ENCODE measurements at regions not wholly inside any gene's neighbourhood (a gene's known extent, or its start where the extent isn't known, plus 50 kb on each side); places are given as distances from the start of the nearest gene placed in this dataset.
"Not testable (repeated sequence)": the region's sequence is repeated elsewhere in the genome, so short reads cannot be mapped to it uniquely, and the experiment has no call there.

- DNase-seq (ENCODE audit: low read depth in 2 of 3, low spot score in 2 of 3): no peak
Measured at GRCh38 chr16:86245895-86246294, 264.4 kb upstream of the FOXF1 start.

- no peak for DNase-seq (ENCODE audit: low read depth in 2 of 3, low spot score in 2 of 3)
Measured at GRCh38 chr16:86248310-86248905, 261.9 kb upstream of the FOXF1 start.

GRCh38 chr16:86249631-86250030, 260.7 kb upstream of the FOXF1 start:
- no peak for DNase-seq (ENCODE audit: low read depth in 2 of 3, low spot score in 2 of 3)

- no peak for DNase-seq (ENCODE audit: low read depth in 2 of 3, low spot score in 2 of 3)
Measured at GRCh38 chr16:86251682-86252081, 258.6 kb upstream of the FOXF1 start.

GRCh38 chr16:86252596-86252995, 257.7 kb upstream of the FOXF1 start:
- no peak for DNase-seq (ENCODE audit: low read depth in 2 of 3, low spot score in 2 of 3)

GRCh38 chr16:86255966-86256365, 254.4 kb upstream of the FOXF1 start:
- no peak for DNase-seq (ENCODE audit: low read depth in 2 of 3, low spot score in 2 of 3)

- no peak for DNase-seq (ENCODE audit: low read depth in 2 of 3, low spot score in 2 of 3)
Measured at GRCh38 chr16:86256995-86257394, 253.3 kb upstream of the FOXF1 start.

GRCh38 chr16:86257546-86257945, 252.8 kb upstream of the FOXF1 start:
- no peak for DNase-seq (ENCODE audit: low read depth in 2 of 3, low spot score in 2 of 3)

GRCh38 chr16:86258713-86259112, 251.6 kb upstream of the FOXF1 start:
- no peak for DNase-seq (ENCODE audit: low read depth in 2 of 3, low spot score in 2 of 3)

GRCh38 chr16:86259499-86259898, 250.8 kb upstream of the FOXF1 start:
- no peak for DNase-seq (ENCODE audit: low read depth in 2 of 3, low spot score in 2 of 3)

GRCh38 chr16:86261379-86261778, 248.9 kb upstream of the FOXF1 start:
- DNase-seq (ENCODE audit: low read depth in 2 of 3, low spot score in 2 of 3): no peak

GRCh38 chr16:86267657-86268056, 242.7 kb upstream of the FOXF1 start:
- not testable (repeated sequence) for DNase-seq (ENCODE audit: low read depth in 2 of 3, low spot score in 2 of 3)

- no peak for DNase-seq (ENCODE audit: low read depth in 2 of 3, low spot score in 2 of 3)
Measured at GRCh38 chr16:86270696-86271095, 239.6 kb upstream of the FOXF1 start.

- DNase-seq (ENCODE audit: low read depth in 2 of 3, low spot score in 2 of 3): no peak
Measured at GRCh38 chr16:86272744-86273143, 237.6 kb upstream of the FOXF1 start.

GRCh38 chr16:86277221-86277620, 233.1 kb upstream of the FOXF1 start:
- DNase-seq (ENCODE audit: low read depth in 2 of 3, low spot score in 2 of 3): no peak

- DNase-seq (ENCODE audit: low read depth in 2 of 3, low spot score in 2 of 3): not testable (repeated sequence)
Measured at GRCh38 chr16:86277859-86278258, 232.5 kb upstream of the FOXF1 start.

GRCh38 chr16:86281421-86281820, 228.9 kb upstream of the FOXF1 start:
- no peak for DNase-seq (ENCODE audit: low read depth in 2 of 3, low spot score in 2 of 3)

- no peak for DNase-seq (ENCODE audit: low read depth in 2 of 3, low spot score in 2 of 3)
Measured at GRCh38 chr16:86283944-86284343, 226.4 kb upstream of the FOXF1 start.

GRCh38 chr16:86285421-86285820, 224.9 kb upstream of the FOXF1 start:
- DNase-seq (ENCODE audit: low read depth in 2 of 3, low spot score in 2 of 3): no peak

GRCh38 chr16:86285938-86286921, 224.1 kb upstream of the FOXF1 start:
- no peak for DNase-seq (ENCODE audit: low read depth in 2 of 3, low spot score in 2 of 3)

- no peak for DNase-seq (ENCODE audit: low read depth in 2 of 3, low spot score in 2 of 3)
Measured at GRCh38 chr16:86286991-86287663, 223.2 kb upstream of the FOXF1 start.

GRCh38 chr16:86287664-86288201, 222.6 kb upstream of the FOXF1 start:
- no peak for DNase-seq (ENCODE audit: low read depth in 2 of 3, low spot score in 2 of 3)

All from activated CD8-positive, alpha-beta memory T cell treated with anti-CD3 and anti-CD28 coated beads for 48 hours (primary cell).